Heart left ventricle (tissue), 13 donors: ENCODE measurements at regions not wholly inside any gene's neighbourhood (a gene's known extent, or its start where the extent isn't known, plus 50 kb on each side); places are given as distances from the start of the nearest gene placed in this dataset.

Experiments used
- POLR2A ChIP-seq, 2 donors: fragments of 450-650 bp; IDR thresholded peaks; one replicate each; pipeline ENCODE4 v1.6.1; 2017; ENCODE audit warnings: antibody characterized with exemption in 2 of 2, mild to moderate bottlenecking in 2 of 2, moderate library complexity in 2 of 2
- TF ChIP-seq, protein P1 (sequence below), 12 donors: fragments of 200-600 bp; sonication (generic) in 4 of 12; IDR thresholded peaks; one replicate each; pipeline versions ENCODE4 v1.5.0 to v1.8.0; 2018 to 2022; ENCODE audit warnings: antibody characterized with exemption in 12 of 12, mild to moderate bottlenecking in 5 of 12
- donor health status: ischemic (EF 13 %, LVEDD 7.1; RV severe dilation, severe dysfunction).
- donor health status: DM: no; HTN: yes; CAD: no.
- donor health status: DM: no; HTN: no; CAD: no.
- donor health status: ischemic (EF 25% LVEDD 6.9; RV normal size, moderate dysfunction).
- donor health status: ischemic (EF 25% LVEDD 5.7; RV mildly dilated, moderate dysfunction).
- donor health status: ischemic (EF 35%, LVEDD 5.7; RV mildly dilated, moderate dysfunction).
- donor health status: nonischemic (EF 11% LVEDD 7.7; RV severe dilation, severe dysfunction).
- donor health status: DM: yes; HTN: yes; CAD: no.
- donor health status: PGD.
- donor health status: ischemic (EF 29% LVEDD 5.4; RV normal size, mild dysfunction).
- donor health status: nonischemic (EF 23%, LVEDD 6.1; RV moderate dilation, normal function).

DNA sequence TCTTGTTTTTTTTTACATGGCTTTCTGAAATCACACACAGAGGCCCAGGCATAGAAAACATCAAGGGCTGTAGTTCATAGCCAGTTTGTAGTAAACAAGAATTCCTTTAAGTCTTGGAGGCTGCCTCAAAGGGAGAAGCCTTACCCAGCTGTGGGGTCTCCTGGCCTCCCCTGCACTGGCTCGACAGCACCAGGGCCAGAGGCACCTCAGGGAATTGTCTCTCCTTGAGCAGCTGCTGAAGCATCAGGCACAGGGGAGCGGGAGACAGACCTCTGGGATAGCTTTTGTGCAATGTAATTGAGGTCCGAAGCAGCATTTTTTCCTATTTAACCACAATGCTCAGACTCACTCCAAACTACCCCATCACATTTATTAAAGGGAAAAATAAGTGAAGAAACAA is 209.1 kb downstream of the HRH4 start:
- TF ChIP-seq, protein P1, sequence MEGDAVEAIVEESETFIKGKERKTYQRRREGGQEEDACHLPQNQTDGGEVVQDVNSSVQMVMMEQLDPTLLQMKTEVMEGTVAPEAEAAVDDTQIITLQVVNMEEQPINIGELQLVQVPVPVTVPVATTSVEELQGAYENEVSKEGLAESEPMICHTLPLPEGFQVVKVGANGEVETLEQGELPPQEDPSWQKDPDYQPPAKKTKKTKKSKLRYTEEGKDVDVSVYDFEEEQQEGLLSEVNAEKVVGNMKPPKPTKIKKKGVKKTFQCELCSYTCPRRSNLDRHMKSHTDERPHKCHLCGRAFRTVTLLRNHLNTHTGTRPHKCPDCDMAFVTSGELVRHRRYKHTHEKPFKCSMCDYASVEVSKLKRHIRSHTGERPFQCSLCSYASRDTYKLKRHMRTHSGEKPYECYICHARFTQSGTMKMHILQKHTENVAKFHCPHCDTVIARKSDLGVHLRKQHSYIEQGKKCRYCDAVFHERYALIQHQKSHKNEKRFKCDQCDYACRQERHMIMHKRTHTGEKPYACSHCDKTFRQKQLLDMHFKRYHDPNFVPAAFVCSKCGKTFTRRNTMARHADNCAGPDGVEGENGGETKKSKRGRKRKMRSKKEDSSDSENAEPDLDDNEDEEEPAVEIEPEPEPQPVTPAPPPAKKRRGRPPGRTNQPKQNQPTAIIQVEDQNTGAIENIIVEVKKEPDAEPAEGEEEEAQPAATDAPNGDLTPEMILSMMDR (IDR thresholded peaks at IDR 0.05): no peak
- no peak for TF ChIP-seq POLR2A (IDR thresholded peaks at IDR 0.05)
